Spleen (tissue), 7 donors: ENCODE measurements at regions not wholly inside any gene's neighbourhood (a gene's known extent, or its start where the extent isn't known, plus 50 kb on each side); places are given as distances from the start of the nearest gene placed in this dataset.

ENCODE experiments used
- POLR2A ChIP-seq, 3 donors: fragments of 450-650 bp; IDR thresholded peaks; one replicate each; pipeline ENCODE4 v1.5.1; 2017; ENCODE audit warnings: antibody characterized with exemption in 3 of 3, mild to moderate bottlenecking in 1 of 3
- POLR2AphosphoS5 ChIP-seq, 3 donors: sonication (generic); formaldehyde crosslinking; IDR thresholded peaks; one replicate each; pipeline ENCODE4 v1.5.1; 2017; ENCODE audit warnings: antibody characterized with exemption in 3 of 3
- TF ChIP-seq, protein P1 (sequence below), 11 experiments: fragments of 200-600 bp in 7 of 11; fragments of 450-650 bp in 4 of 11; sonication (generic) in 4 of 11; IDR thresholded peaks in 8 of 11; conservative IDR thresholded peaks in 3 of 11; 1 replicate in 7 of 11; 2 replicates in 4 of 11; pipeline versions ENCODE4 v1.4.0 to v1.8.0; 2016 to 2021; ENCODE audit warnings: antibody characterized with exemption in 11 of 11, inconsistent platforms in 4 of 11, mild to moderate bottlenecking in 1 of 11
- donor health status: DM: no; HTN: no; CAD: no; lungs with moderate emphysema.
- donor health status: DM: no; HTN: no; CAD: no.
- donor health status: DM: no; HTN: no; CAD: no.

DNA sequence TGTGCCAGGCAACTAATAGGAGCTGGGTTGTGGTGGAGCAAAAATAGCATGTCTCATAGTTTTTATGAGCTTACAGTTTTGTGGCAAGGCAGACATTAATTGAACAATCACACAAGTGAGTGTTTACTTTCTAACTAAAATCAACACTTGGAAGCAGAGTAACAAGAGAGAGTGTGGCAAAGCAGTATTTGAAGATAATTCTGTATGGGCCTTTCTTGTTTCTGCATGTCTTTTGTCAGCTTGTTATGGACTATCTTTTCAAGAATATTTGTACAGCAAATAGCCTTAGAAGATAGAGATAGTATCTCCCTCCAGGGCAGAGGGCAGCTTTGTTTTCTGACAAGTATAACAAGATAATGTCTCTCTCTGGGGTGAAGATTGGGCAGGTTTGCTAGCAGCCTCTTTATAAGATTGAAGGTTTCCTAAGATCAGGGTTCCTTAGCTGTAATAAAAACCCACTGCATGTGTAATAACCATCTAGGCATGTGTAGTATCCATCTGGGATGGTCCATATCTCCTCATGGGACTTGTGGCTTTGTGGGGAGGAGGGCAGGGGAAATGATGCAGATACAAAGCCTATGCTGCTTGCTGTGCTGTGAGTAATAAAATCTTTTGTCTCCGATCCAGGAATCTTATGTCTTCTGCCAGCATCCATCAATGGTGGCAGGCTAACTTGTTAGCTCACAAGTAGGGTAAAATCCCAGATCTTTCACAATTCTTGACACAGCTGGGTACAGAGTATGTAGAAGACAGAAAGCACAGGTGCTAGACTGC, 479.9 kb downstream of the KDM4C start:
- TF ChIP-seq, protein P1, sequence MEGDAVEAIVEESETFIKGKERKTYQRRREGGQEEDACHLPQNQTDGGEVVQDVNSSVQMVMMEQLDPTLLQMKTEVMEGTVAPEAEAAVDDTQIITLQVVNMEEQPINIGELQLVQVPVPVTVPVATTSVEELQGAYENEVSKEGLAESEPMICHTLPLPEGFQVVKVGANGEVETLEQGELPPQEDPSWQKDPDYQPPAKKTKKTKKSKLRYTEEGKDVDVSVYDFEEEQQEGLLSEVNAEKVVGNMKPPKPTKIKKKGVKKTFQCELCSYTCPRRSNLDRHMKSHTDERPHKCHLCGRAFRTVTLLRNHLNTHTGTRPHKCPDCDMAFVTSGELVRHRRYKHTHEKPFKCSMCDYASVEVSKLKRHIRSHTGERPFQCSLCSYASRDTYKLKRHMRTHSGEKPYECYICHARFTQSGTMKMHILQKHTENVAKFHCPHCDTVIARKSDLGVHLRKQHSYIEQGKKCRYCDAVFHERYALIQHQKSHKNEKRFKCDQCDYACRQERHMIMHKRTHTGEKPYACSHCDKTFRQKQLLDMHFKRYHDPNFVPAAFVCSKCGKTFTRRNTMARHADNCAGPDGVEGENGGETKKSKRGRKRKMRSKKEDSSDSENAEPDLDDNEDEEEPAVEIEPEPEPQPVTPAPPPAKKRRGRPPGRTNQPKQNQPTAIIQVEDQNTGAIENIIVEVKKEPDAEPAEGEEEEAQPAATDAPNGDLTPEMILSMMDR (IDR thresholded peaks at IDR 0.05 in 8 of 11, conservative IDR thresholded peaks at IDR 0.05 in 3 of 11) = no peak
- TF ChIP-seq POLR2AphosphoS5 (IDR thresholded peaks at IDR 0.05) (no peak), POLR2A (IDR thresholded peaks at IDR 0.05) (no peak)
